Caco-2 (cell line): ENCODE measurements at regions not wholly inside any gene's neighbourhood (a gene's known extent, or its start where the extent isn't known, plus 50 kb on each side); places are given as distances from the start of the nearest gene placed in this dataset.

Experiments
- BruUV-seq: library from RNA; stranded (reverse); fragments of 400-500 nt; replicated peaks from 2 replicates; lab custom pipeline; 2021; lab: Mats Ljungman, UMichigan
- CTCF ChIA-PET: fragments of 300-600 bp; sonication (Branson Sonifier 250); formaldehyde crosslinking; loops from one replicate; lab custom pipeline; 2022; ENCODE audit warnings: antibody characterized with exemption; lab: Charles Lee
- POLR2A ChIA-PET: fragments of 300-600 bp; sonication (Branson Sonifier 250); formaldehyde crosslinking; loops from one replicate; lab custom pipeline; 2022; ENCODE audit warnings: antibody characterized with exemption; lab: Charles Lee
- DNase-seq, 2 experiments: peaks; one replicate each; pipeline versions ENCODE4 v3.0.0 to v3.0.0-alpha.2; 2020 to 2022
- H3K27me3 ChIP-seq: replicated peaks from 2 replicates; pipeline ENCODE4 v1.6.0; 2011; ENCODE audit warnings: low read length; ENCODE audit not compliant: control insufficient read depth, insufficient read depth
- H3K36me3 ChIP-seq: 2 replicates; pipeline ENCODE4 v1.5.1; 2011; ENCODE audit warnings: low read length; ENCODE audit not compliant: control insufficient read depth, insufficient read depth
- H3K4me1 ChIP-seq: fragments of 250-450 bp; sonication (Bioruptor Pico); 2 replicates; pipeline ENCODE4 v1.5.1; 2020; ENCODE audit warnings: mild to moderate bottlenecking
- H3K4me3 ChIP-seq: 2 replicates; pipeline ENCODE4 v1.5.1; 2011; ENCODE audit warnings: low read depth, mild to moderate bottlenecking, control low read depth, low read length
- H3K9me3 ChIP-seq: fragments of 250-450 bp; sonication (Bioruptor Pico); 2 replicates; pipeline ENCODE4 v1.5.1; 2020; ENCODE audit warnings: mild to moderate bottlenecking, moderate library complexity
- H3K27ac Mint-ChIP-seq: one replicate; pipeline ENCODE4 v1.8.0; 2022; ENCODE audit warnings: mixed read lengths; ENCODE audit not compliant: unreplicated experiment
- H3K27me3 Mint-ChIP-seq: one replicate; pipeline ENCODE4 v1.8.0; 2022; ENCODE audit warnings: mixed read lengths; ENCODE audit not compliant: insufficient read depth, unreplicated experiment
- H3K36me3 Mint-ChIP-seq: one replicate; pipeline ENCODE4 v1.8.0; 2022; ENCODE audit warnings: mild to moderate bottlenecking, mixed read lengths; ENCODE audit not compliant: insufficient read depth, unreplicated experiment
- H3K4me1 Mint-ChIP-seq: one replicate; pipeline ENCODE4 v1.8.0; 2022; ENCODE audit warnings: low read depth, mixed read lengths; ENCODE audit not compliant: unreplicated experiment
- H3K4me3 Mint-ChIP-seq: one replicate; pipeline ENCODE4 v1.8.0; 2022; ENCODE audit warnings: mild to moderate bottlenecking, moderate library complexity, mixed read lengths; ENCODE audit not compliant: unreplicated experiment
- H3K9me3 Mint-ChIP-seq: one replicate; pipeline ENCODE4 v1.8.0; 2022; ENCODE audit warnings: mixed read lengths; ENCODE audit not compliant: unreplicated experiment
- intact Hi-C: fragments of 100-400 bp; cut with micrococcal nuclease; formaldehyde crosslinking; loops from one replicate; pipeline ENCODE4 v1.10.0; 2022; ENCODE audit not compliant: unreplicated experiment
- TF ChIP-seq, protein P1 (sequence below), 2 experiments: fragments of 200-600 bp in 1 of 2; IDR thresholded peaks; 1 replicate in 1 of 2; 2 replicates in 1 of 2; pipeline versions ENCODE4 v1.5.1 to v1.8.0; 2011 to 2022; ENCODE audit warnings: antibody characterized with exemption in 1 of 2, control low read depth in 1 of 2, inconsistent platforms in 1 of 2, low read depth in 1 of 2, low read length in 1 of 2, mild to moderate bottlenecking in 1 of 2, moderate library complexity in 1 of 2; ENCODE audit not compliant: insufficient read depth in 1 of 2, severe bottlenecking in 1 of 2, unreplicated experiment in 1 of 2

DNA sequence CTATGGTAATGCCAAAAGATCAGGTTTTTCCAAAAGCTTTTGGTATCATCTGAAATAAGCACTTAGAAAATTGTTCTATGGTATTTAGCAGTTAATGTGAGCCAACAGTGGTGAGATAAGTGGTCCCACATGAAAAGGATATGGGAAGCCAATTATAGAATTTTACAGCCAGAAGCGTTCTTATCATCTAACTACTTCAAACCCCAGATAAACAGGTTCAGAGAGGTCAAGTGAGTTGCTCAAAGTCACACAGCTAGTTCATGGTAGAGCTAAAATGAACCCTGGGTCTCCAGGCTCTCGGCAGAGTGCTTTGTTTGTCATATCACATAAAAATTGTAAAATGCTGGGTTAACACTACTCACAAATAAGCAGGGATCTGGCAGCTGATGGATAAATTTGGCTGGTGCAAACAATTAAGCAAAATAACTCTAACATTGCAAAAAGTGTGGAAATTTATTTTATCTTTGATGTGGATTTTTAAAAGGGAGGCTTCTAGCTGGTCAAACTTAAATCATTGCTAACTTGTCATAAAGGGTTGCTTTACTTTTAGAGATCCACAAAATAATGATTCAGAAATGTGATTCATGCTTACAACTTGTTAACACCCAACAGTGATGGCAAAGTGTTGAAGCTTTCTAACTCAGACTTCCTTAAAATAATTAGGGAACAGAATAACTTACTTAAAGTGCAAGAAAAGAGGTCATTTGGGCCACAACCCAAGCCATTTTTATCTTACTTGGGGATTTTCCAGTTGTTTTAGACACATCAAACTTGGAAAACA is 202.8 kb upstream of the TBC1D5 start:
- H3K9me3 Mint-ChIP-seq = peaks cover 3% of the 10 kb centered on the region
- no peak overlapping the region for H3K27ac Mint-ChIP-seq
- H3K27me3 Mint-ChIP-seq = no peaks in the 10 kb centered on the region
- intact Hi-C loops = no loop called here
- Histone ChIP-seq H3K9me3 (no peaks in the 10 kb centered on the region), H3K4me3 (no peak overlapping the region), H3K36me3 (no peaks in the 10 kb centered on the region), H3K4me1 (peaks cover 23% of the 10 kb centered on the region; the same call in 1 of the 2 replicates), H3K27me3 (no peaks in the 10 kb centered on the region)
- DNase-seq = peak in 1 of 2 experiments; percentile 11
- BruUV-seq = no TSS peak
- ChIA-PET CTCF (no interaction called here), POLR2A (no interaction called here)
- peaks cover 41% of the 10 kb centered on the region for H3K4me1 Mint-ChIP-seq
- no peak overlapping the region for H3K4me3 Mint-ChIP-seq
- TF ChIP-seq, protein P1, sequence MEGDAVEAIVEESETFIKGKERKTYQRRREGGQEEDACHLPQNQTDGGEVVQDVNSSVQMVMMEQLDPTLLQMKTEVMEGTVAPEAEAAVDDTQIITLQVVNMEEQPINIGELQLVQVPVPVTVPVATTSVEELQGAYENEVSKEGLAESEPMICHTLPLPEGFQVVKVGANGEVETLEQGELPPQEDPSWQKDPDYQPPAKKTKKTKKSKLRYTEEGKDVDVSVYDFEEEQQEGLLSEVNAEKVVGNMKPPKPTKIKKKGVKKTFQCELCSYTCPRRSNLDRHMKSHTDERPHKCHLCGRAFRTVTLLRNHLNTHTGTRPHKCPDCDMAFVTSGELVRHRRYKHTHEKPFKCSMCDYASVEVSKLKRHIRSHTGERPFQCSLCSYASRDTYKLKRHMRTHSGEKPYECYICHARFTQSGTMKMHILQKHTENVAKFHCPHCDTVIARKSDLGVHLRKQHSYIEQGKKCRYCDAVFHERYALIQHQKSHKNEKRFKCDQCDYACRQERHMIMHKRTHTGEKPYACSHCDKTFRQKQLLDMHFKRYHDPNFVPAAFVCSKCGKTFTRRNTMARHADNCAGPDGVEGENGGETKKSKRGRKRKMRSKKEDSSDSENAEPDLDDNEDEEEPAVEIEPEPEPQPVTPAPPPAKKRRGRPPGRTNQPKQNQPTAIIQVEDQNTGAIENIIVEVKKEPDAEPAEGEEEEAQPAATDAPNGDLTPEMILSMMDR (IDR thresholded peaks at IDR 0.05; ENCODE audit: insufficient read depth in 1 of 2, low read depth in 1 of 2, low read length in 1 of 2, severe bottlenecking in 1 of 2, unreplicated experiment in 1 of 2) = no peak
- no peaks in the 10 kb centered on the region for H3K36me3 Mint-ChIP-seq

DNA sequence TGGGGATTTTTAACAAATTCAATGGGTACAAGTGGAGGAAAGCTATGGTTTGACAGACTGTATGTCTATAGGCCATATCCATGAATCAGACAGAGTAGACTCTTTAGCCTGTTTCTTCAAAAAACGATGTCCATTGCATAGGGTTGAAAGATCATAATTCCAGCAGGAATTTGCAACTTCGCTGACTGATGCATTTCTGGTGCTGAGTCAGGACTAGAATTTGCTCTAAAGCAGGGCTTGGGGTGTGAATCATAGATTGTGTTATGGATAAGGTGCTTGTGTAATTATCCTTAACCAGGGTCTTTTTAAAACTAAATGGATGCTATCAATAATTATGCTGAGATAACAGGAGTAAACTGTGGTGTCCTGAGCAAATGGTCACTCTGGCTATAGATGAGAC is 200.4 kb upstream of the TBC1D5 start:
- no peak overlapping the region for H3K4me3 ChIP-seq
- Mint-ChIP-seq H3K27ac (no peak overlapping the region), H3K4me1 (peaks cover 30% of the 10 kb centered on the region), H3K9me3 (no peaks in the 10 kb centered on the region), H3K36me3 (no peaks in the 10 kb centered on the region), H3K4me3 (no peak overlapping the region), H3K27me3 (no peaks in the 10 kb centered on the region)
- DNase-seq = no peak
- no peaks in the 10 kb centered on the region for H3K9me3 ChIP-seq
- BruUV-seq = no TSS peak
- POLR2A ChIA-PET = no interaction called here
- CTCF ChIA-PET = no interaction called here
- TF ChIP-seq, protein P1 (IDR thresholded peaks at IDR 0.05; ENCODE audit: insufficient read depth in 1 of 2, low read depth in 1 of 2, low read length in 1 of 2, severe bottlenecking in 1 of 2, unreplicated experiment in 1 of 2) = no peak
- peaks cover 20% of the 10 kb centered on the region; the same call in 1 of the 2 replicates for H3K4me1 ChIP-seq
- H3K27me3 ChIP-seq = no peaks in the 10 kb centered on the region
- intact Hi-C loops = no loop called here
- no peaks in the 10 kb centered on the region for H3K36me3 ChIP-seq

GRCh38 chr3:17941766-17942165 is 199.3 kb upstream of the TBC1D5 start:
- H3K4me3 ChIP-seq = no peak overlapping the region
- no peaks in the 10 kb centered on the region for H3K9me3 ChIP-seq
- POLR2A ChIA-PET = no interaction called here
- CTCF ChIA-PET = no interaction called here
- no peak for DNase-seq
- Mint-ChIP-seq H3K4me3 (no peak overlapping the region), H3K9me3 (no peaks in the 10 kb centered on the region), H3K27ac (no peak overlapping the region), H3K4me1 (peaks cover 20% of the 10 kb centered on the region), H3K36me3 (no peaks in the 10 kb centered on the region), H3K27me3 (no peaks in the 10 kb centered on the region)
- no TSS peak for BruUV-seq
- H3K27me3 ChIP-seq = no peaks in the 10 kb centered on the region
- TF ChIP-seq, protein P1 (IDR thresholded peaks at IDR 0.05; ENCODE audit: insufficient read depth in 1 of 2, low read depth in 1 of 2, low read length in 1 of 2, severe bottlenecking in 1 of 2, unreplicated experiment in 1 of 2) = no peak
- H3K4me1 ChIP-seq = peaks cover 15% of the 10 kb centered on the region; the same call in 1 of the 2 replicates
- intact Hi-C loops = no loop called here
- no peaks in the 10 kb centered on the region for H3K36me3 ChIP-seq
